HepG2 (cell line): ENCODE measurements at regions not wholly inside any gene's neighbourhood (a gene's known extent, or its start where the extent isn't known, plus 50 kb on each side); places are given as distances from the start of the nearest gene placed in this dataset.

Source experiments
- CCAR2 ChIP-seq: fragments of 200-400 bp; formaldehyde crosslinking; optimal IDR thresholded peaks from 2 replicates; pipeline ENCODE3; 2018; ENCODE audit warnings: low read depth, mild to moderate bottlenecking, low read length, moderate library complexity
- EED ChIP-seq: sonication (generic); formaldehyde crosslinking; IDR thresholded peaks from 2 replicates; pipeline ENCODE4 v1.5.0; 2020; ENCODE audit warnings: mild to moderate bottlenecking, missing genetic modification reagents
- LCORL ChIP-seq, 2 experiments: fragments of 450-650 bp in 1 of 2; sonication (generic) in 1 of 2; formaldehyde crosslinking in 1 of 2; IDR thresholded peaks; 2 replicates each; pipeline versions ENCODE4 v1.5.0 to v1.6.1; 2017 to 2020; ENCODE audit warnings: antibody characterized with exemption in 1 of 2, missing genetic modification reagents in 1 of 2
- MLLT10 ChIP-seq: sonication (generic); formaldehyde crosslinking; IDR thresholded peaks from 2 replicates; pipeline ENCODE4 v1.4.0; 2020; ENCODE audit warnings: missing genetic modification reagents
- NCOA5 ChIP-seq: sonication (generic); formaldehyde crosslinking; IDR thresholded peaks from 2 replicates; pipeline ENCODE4 v1.4.0; 2020; ENCODE audit warnings: missing genetic modification reagents
- RAD21 ChIP-seq: fragments of 450-650 bp; formaldehyde crosslinking; IDR thresholded peaks from 2 replicates; pipeline ENCODE4 v1.5.0; 2020; ENCODE audit warnings: mild to moderate bottlenecking
- SIX1 ChIP-seq: sonication (generic); formaldehyde crosslinking; IDR thresholded peaks from 2 replicates; pipeline ENCODE4 v1.4.0; 2020; ENCODE audit warnings: missing genetic modification reagents, borderline replicate concordance
- SRSF4 ChIP-seq: fragments of 200-400 bp; formaldehyde crosslinking; IDR thresholded peaks from one replicate; pipeline ENCODE4 v1.6.1; 2018; ENCODE audit warnings: mild to moderate bottlenecking, low read depth, low read length, moderate library complexity; ENCODE audit not compliant: poor library complexity, severe bottlenecking
- ZFP1 ChIP-seq: IDR thresholded peaks from 2 replicates; pipeline ENCODE4 v1.6.1; 2016
- ZNF136 ChIP-seq: sonication (generic); formaldehyde crosslinking; IDR thresholded peaks from 2 replicates; pipeline ENCODE4 v1.8.1; 2022; ENCODE audit warnings: low read depth, mild to moderate bottlenecking, moderate library complexity, missing genetic modification reagents
- ZNF224 ChIP-seq: sonication (generic); formaldehyde crosslinking; IDR thresholded peaks from 2 replicates; pipeline ENCODE4 v1.5.0; 2020; ENCODE audit warnings: mild to moderate bottlenecking, missing genetic modification reagents
- ZNF367 ChIP-seq: sonication (generic); formaldehyde crosslinking; IDR thresholded peaks from 2 replicates; pipeline ENCODE4 v1.4.0; 2020; ENCODE audit warnings: missing genetic modification reagents, borderline replicate concordance
- ZNF572 ChIP-seq: sonication (generic); formaldehyde crosslinking; IDR thresholded peaks from 2 replicates; pipeline ENCODE4 v1.5.1; 2020; ENCODE audit warnings: mild to moderate bottlenecking, missing genetic modification reagents
- TF ChIP-seq, protein P1 (sequence below): sonication (generic); formaldehyde crosslinking; IDR thresholded peaks from 2 replicates; pipeline ENCODE4 v1.5.0; 2020; ENCODE audit warnings: mild to moderate bottlenecking, missing genetic modification reagents
- TF ChIP-seq, protein P2 (sequence below): sonication (generic); formaldehyde crosslinking; IDR thresholded peaks from 2 replicates; pipeline ENCODE4 v1.8.0; 2023; ENCODE audit warnings: mild to moderate bottlenecking, missing genetic modification reagents
- TF ChIP-seq, protein P3 (sequence below): sonication (generic); formaldehyde crosslinking; IDR thresholded peaks from 2 replicates; pipeline ENCODE4 v1.5.1; 2020; ENCODE audit warnings: mild to moderate bottlenecking, missing genetic modification reagents, borderline replicate concordance
- TF ChIP-seq, protein P4 (sequence below): sonication (generic); formaldehyde crosslinking; conservative IDR thresholded peaks from 2 replicates; pipeline ENCODE4 v1.8.0; 2022; ENCODE audit warnings: missing genetic modification reagents
- TF ChIP-seq, protein P5 (sequence below): IDR thresholded peaks from 2 replicates; pipeline ENCODE4 v1.6.1; 2018; ENCODE audit warnings: missing genetic modification reagents
- TF ChIP-seq, protein P6 (sequence below): sonication (generic); formaldehyde crosslinking; IDR thresholded peaks from 2 replicates; pipeline ENCODE4 v1.9.0; 2022; ENCODE audit warnings: low read depth, missing genetic modification reagents
- TF ChIP-seq, protein P7 (sequence below): sonication (generic); formaldehyde crosslinking; IDR thresholded peaks from 2 replicates; pipeline ENCODE4 v1.8.1; 2023; ENCODE audit warnings: mild to moderate bottlenecking, moderate library complexity, missing genetic modification reagents

DNA sequence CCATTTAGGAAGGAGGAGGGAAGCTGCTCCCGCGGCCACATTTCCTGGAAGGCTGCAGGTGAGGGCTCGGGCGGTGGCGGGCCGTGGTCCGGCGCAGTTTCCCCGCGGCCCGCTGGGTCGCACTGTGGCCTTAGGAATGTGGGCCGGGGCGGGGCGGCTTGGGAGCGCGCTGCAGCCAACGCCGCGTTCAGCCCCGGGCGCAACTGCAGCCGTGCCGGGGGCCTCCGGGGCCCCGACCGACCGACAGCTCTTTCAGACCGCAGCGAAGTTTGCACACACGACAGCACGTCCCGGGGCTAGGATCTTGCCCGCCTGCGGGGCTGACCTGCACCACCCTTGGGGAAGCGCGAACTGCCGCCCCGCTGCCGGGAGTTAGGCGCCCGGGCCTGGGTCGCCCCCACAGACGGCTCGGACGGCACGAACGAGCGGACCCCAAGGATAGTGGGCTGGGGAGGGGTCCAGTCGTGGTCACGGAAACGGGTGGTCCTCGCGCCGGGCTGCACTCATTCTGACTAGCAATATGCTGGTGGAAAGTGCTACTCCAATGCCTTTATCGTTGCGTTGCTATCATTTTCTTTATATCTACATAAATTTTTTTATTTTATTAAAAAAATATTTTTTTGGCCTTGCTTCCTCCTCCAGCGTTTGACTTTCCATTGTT lies 69.9 kb upstream of the DLX2 start (continued):
- TF ChIP-seq, protein P1, sequence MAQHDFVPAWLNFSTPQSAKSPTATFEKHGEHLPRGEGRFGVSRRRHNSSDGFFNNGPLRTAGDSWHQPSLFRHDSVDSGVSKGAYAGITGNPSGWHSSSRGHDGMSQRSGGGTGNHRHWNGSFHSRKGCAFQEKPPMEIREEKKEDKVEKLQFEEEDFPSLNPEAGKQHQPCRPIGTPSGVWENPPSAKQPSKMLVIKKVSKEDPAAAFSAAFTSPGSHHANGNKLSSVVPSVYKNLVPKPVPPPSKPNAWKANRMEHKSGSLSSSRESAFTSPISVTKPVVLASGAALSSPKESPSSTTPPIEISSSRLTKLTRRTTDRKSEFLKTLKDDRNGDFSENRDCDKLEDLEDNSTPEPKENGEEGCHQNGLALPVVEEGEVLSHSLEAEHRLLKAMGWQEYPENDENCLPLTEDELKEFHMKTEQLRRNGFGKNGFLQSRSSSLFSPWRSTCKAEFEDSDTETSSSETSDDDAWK (CRISPR knock-in tag), result no peak
- no peak for TF ChIP-seq ZNF572 (CRISPR knock-in tag)
- TF ChIP-seq NCOA5 (CRISPR knock-in tag), result no peak
- no peak for TF ChIP-seq ZNF224 (CRISPR knock-in tag)
- TF ChIP-seq ZNF367 (CRISPR knock-in tag), result 0 out of 2 replicates have a peak, but pooled peaks have one; percentile 46
- TF ChIP-seq, protein P2, sequence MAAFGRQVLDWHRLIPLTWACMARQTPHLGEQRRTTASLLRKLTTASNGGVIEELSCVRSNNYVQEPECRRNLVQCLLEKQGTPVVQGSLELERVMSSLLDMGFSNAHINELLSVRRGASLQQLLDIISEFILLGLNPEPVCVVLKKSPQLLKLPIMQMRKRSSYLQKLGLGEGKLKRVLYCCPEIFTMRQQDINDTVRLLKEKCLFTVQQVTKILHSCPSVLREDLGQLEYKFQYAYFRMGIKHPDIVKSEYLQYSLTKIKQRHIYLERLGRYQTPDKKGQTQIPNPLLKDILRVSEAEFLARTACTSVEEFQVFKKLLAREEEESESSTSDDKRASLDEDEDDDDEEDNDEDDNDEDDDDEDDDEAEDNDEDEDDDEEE (CRISPR knock-in tag), result 0 out of 2 replicates have a peak, but pooled peaks have one; percentile 59
- no peak for TF ChIP-seq MLLT10 (CRISPR knock-in tag)
- TF ChIP-seq, protein P3, sequence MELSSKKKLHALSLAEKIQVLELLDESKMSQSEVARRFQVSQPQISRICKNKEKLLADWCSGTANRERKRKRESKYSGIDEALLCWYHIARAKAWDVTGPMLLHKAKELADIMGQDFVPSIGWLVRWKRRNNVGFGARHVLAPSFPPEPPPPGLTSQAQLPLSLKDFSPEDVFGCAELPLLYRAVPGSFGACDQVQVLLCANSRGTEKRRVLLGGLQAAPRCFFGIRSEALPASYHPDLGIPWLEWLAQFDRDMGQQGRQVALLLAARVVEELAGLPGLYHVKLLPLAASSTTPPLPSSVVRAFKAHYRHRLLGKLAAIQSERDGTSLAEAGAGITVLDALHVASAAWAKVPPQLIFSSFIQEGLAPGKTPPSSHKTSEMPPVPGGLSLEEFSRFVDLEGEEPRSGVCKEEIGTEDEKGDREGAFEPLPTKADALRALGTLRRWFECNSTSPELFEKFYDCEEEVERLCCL (CRISPR knock-in tag), result no peak
- no peak for TF ChIP-seq LCORL (IDR thresholded peaks at IDR 0.05)
- peak; percentile 89 for TF ChIP-seq LCORL (CRISPR knock-in tag; IDR thresholded peaks at IDR 0.05)
- TF ChIP-seq SIX1 (CRISPR knock-in tag), result no peak
- TF ChIP-seq RAD21 (CRISPR knock-in tag), result peak; percentile 100
- no peak for TF ChIP-seq EED (CRISPR knock-in tag)
- no peak for TF ChIP-seq ZFP1 (CRISPR knock-in tag)
- TF ChIP-seq CCAR2, result no peak
- TF ChIP-seq, protein P4, sequence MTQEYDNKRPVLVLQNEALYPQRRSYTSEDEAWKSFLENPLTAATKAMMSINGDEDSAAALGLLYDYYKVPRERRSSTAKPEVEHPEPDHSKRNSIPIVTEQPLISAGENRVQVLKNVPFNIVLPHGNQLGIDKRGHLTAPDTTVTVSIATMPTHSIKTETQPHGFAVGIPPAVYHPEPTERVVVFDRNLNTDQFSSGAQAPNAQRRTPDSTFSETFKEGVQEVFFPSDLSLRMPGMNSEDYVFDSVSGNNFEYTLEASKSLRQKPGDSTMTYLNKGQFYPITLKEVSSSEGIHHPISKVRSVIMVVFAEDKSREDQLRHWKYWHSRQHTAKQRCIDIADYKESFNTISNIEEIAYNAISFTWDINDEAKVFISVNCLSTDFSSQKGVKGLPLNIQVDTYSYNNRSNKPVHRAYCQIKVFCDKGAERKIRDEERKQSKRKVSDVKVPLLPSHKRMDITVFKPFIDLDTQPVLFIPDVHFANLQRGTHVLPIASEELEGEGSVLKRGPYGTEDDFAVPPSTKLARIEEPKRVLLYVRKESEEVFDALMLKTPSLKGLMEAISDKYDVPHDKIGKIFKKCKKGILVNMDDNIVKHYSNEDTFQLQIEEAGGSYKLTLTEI (CRISPR knock-in tag), result no peak
- TF ChIP-seq, protein P5, sequence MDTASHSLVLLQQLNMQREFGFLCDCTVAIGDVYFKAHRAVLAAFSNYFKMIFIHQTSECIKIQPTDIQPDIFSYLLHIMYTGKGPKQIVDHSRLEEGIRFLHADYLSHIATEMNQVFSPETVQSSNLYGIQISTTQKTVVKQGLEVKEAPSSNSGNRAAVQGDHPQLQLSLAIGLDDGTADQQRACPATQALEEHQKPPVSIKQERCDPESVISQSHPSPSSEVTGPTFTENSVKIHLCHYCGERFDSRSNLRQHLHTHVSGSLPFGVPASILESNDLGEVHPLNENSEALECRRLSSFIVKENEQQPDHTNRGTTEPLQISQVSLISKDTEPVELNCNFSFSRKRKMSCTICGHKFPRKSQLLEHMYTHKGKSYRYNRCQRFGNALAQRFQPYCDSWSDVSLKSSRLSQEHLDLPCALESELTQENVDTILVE (CRISPR knock-in tag), result no peak; the same call in 1 of the 2 replicates
- TF ChIP-seq SRSF4, result no peak
- TF ChIP-seq ZNF136, result no peak
- TF ChIP-seq, protein P6, sequence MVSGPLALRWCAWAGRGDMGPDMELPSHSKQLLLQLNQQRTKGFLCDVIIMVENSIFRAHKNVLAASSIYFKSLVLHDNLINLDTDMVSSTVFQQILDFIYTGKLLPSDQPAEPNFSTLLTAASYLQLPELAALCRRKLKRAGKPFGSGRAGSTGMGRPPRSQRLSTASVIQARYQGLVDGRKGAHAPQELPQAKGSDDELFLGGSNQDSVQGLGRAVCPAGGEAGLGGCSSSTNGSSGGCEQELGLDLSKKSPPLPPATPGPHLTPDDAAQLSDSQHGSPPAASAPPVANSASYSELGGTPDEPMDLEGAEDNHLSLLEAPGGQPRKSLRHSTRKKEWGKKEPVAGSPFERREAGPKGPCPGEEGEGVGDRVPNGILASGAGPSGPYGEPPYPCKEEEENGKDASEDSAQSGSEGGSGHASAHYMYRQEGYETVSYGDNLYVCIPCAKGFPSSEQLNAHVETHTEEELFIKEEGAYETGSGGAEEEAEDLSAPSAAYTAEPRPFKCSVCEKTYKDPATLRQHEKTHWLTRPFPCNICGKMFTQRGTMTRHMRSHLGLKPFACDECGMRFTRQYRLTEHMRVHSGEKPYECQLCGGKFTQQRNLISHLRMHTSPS (CRISPR knock-in tag), result no peak
- TF ChIP-seq, protein P7, sequence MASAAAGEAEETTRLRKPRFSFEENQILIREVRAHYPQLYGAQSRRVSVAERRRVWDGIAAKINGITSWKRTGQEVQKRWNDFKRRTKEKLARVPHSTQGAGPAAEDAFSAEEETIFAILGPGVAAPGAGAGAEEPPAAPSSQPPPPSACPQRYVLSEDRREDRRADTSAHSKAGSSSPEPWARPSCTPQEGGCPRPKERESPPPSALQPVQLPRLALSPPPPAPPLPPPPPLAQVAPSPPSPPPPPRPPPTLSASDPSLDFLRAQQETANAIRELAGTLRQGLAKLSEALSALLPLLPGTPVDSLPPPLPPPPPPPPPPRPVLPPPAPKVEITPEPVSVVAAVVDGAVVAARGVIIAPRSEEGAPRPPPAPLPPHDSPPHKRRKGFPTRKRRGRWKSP (CRISPR knock-in tag), result peak; percentile 99
